Testis (tissue), 2 donors: ENCODE measurements at regions not wholly inside any gene's neighbourhood (a gene's known extent, or its start where the extent isn't known, plus 50 kb on each side); places are given as distances from the start of the nearest gene placed in this dataset.

Experiments used
- DNase-seq: peaks from one replicate; pipeline ENCODE4 v3.0.0-alpha.2; 2019
- H3K27ac ChIP-seq, 2 donors: fragments of 200-600 bp; sonication (generic); one replicate each; pipeline ENCODE4 v1.5.1; 2019
- H3K27me3 ChIP-seq: fragments of 200-600 bp; sonication (generic); one replicate; pipeline ENCODE4 v1.5.1; 2019
- H3K36me3 ChIP-seq: fragments of 200-600 bp; sonication (generic); one replicate; pipeline ENCODE4 v1.5.1; 2017; ENCODE audit warnings: low read depth; ENCODE audit errors: missing control alignments
- H3K4me1 ChIP-seq: fragments of 200-600 bp; sonication (generic); one replicate; pipeline ENCODE4 v1.5.1; 2019
- H3K4me3 ChIP-seq, 2 donors: fragments of 200-600 bp; sonication (generic); one replicate each; pipeline ENCODE4 v1.5.1; 2017 to 2019
- H3K9me3 ChIP-seq: fragments of 200-600 bp; sonication (generic); one replicate; pipeline ENCODE4 v1.5.1; 2017
- CTCF ChIP-seq, 3 experiments: fragments of 450-650 bp in 2 of 3; fragments of 200-600 bp in 1 of 3; sonication (generic) in 1 of 3; IDR thresholded peaks; one replicate each; pipeline ENCODE4 v1.5.1; 2016 to 2019; ENCODE audit warnings: antibody characterized with exemption in 3 of 3, mild to moderate bottlenecking in 2 of 3, moderate library complexity in 1 of 3
- POLR2A ChIP-seq: fragments of 450-650 bp; IDR thresholded peaks from one replicate; pipeline ENCODE4 v1.6.1; 2017; ENCODE audit warnings: antibody characterized with exemption, mild to moderate bottlenecking, moderate library complexity
- WGBS, 2 donors: methylation state at CpG; one replicate each; pipeline ENCODE4 v1.1.5; 2018; 5-methylcytosine and 5-hydroxymethylcytosine counted together
- intact Hi-C: fragments of 100-400 bp; cut with DNase I; formaldehyde crosslinking; loops from one replicate; pipeline ENCODE4 v1.15.1; 2023; ENCODE audit warnings: low total_unique reads

- intact Hi-C loops = no loop called here
- WGBS, 2 donors = 63 to 66% methylated on average over 2 of the region's 2 CpGs
- Histone ChIP-seq H3K27me3 (no peaks in the 10 kb centered on the region), H3K36me3 (no peaks in the 10 kb centered on the region), H3K27ac (no peak overlapping the region), H3K4me1 (no peaks in the 10 kb centered on the region), H3K9me3 (no peaks in the 10 kb centered on the region), H3K4me3 (no peak overlapping the region)
- TF ChIP-seq CTCF (IDR thresholded peaks at IDR 0.05) = no peak
- TF ChIP-seq POLR2A = no peak
- no peak for DNase-seq
Observed at GRCh38 chr5:174972291-174972690, 247.9 kb downstream of the MSX2 start.

- Histone ChIP-seq H3K4me3 (no peak overlapping the region), H3K36me3 (no peaks in the 10 kb centered on the region), H3K27me3 (no peaks in the 10 kb centered on the region), H3K4me1 (no peaks in the 10 kb centered on the region), H3K9me3 (no peaks in the 10 kb centered on the region), H3K27ac (no peak overlapping the region)
- DNase-seq = no peak
- intact Hi-C loops = no loop called here
- TF ChIP-seq POLR2A = no peak
- no peak for TF ChIP-seq CTCF (IDR thresholded peaks at IDR 0.05)
Observed at GRCh38 chr5:174971210-174971609, 246.8 kb downstream of the MSX2 start.

- TF ChIP-seq CTCF (IDR thresholded peaks at IDR 0.05) = no peak
- no peak for TF ChIP-seq POLR2A
- H3K9me3 ChIP-seq = no peaks in the 10 kb centered on the region
- no peaks in the 10 kb centered on the region for H3K4me1 ChIP-seq
- 62 to 69% methylated on average over 4 of the region's 4 CpGs for WGBS, 2 donors
- no peaks in the 10 kb centered on the region for H3K36me3 ChIP-seq
- no peak overlapping the region for H3K4me3 ChIP-seq
- no peak for DNase-seq
- intact Hi-C loops = no loop called here
- H3K27ac ChIP-seq = no peak overlapping the region
- H3K27me3 ChIP-seq = no peaks in the 10 kb centered on the region
Observed at GRCh38 chr5:174970502-174970901, 246.1 kb downstream of the MSX2 start.

- no peaks in the 10 kb centered on the region for H3K36me3 ChIP-seq
- TF ChIP-seq CTCF (IDR thresholded peaks at IDR 0.05) (no peak), POLR2A (no peak)
- no peak for DNase-seq
- intact Hi-C loops = loop anchor here (10.0 kb wide), 1 partner anchor 491 kb away; the partner anchor contains the start of gene DRD1
- no peaks in the 10 kb centered on the region for H3K27me3 ChIP-seq
- no peak overlapping the region for H3K4me3 ChIP-seq
- H3K9me3 ChIP-seq = no peaks in the 10 kb centered on the region
- no peak overlapping the region for H3K27ac ChIP-seq
- 68 to 80% methylated on average over 6 of the region's 6 CpGs for WGBS, 2 donors
- H3K4me1 ChIP-seq = no peaks in the 10 kb centered on the region
Observed at GRCh38 chr5:174953871-174954270, 229.5 kb downstream of the MSX2 start.

GRCh38 chr5:174951151-174951780 is 226.9 kb downstream of the MSX2 start:
- TF ChIP-seq CTCF (IDR thresholded peaks at IDR 0.05) = peak; percentile 58 to 79 (median 69)
- no peak for TF ChIP-seq POLR2A
- Histone ChIP-seq H3K36me3 (no peaks in the 10 kb centered on the region), H3K4me3 (no peak overlapping the region), H3K27me3 (no peaks in the 10 kb centered on the region), H3K9me3 (no peaks in the 10 kb centered on the region), H3K27ac (no peak overlapping the region), H3K4me1 (no peaks in the 10 kb centered on the region)
- DNase-seq = peak; percentile 75
- intact Hi-C loops = loop anchor here (10.0 kb wide), 1 partner anchor 494 kb away; the partner anchor contains the start of gene DRD1
- WGBS, 2 donors = 22 to 25% methylated on average over 5 of the region's 5 CpGs
